SU-DHL-6 (cell line): ENCODE measurements at regions not wholly inside any gene's neighbourhood (a gene's known extent, or its start where the extent isn't known, plus 50 kb on each side); places are given as distances from the start of the nearest gene placed in this dataset.

ENCODE experiments used
- H2AFZ ChIP-seq: fragments of 200-600 bp; sonication (generic); 2 replicates; pipeline ENCODE4 v1.6.1; 2014; ENCODE audit warnings: low read depth, mild to moderate bottlenecking, moderate library complexity, mixed read lengths, antibody characterized with exemption, low read length; ENCODE audit not compliant: severe bottlenecking
- H3F3A ChIP-seq: fragments of 200-600 bp; shearing (Covaris generic); 2 replicates; pipeline ENCODE4 v1.6.0; 2016; ENCODE audit warnings: antibody characterized with exemption, mild to moderate bottlenecking; ENCODE audit not compliant: insufficient read depth
- H3K27ac ChIP-seq: fragments of 200-600 bp; sonication (generic); 2 replicates; pipeline ENCODE4 v1.5.1; 2016; ENCODE audit warnings: low read depth, mild to moderate bottlenecking, low read length, moderate library complexity, mixed read lengths
- H3K27me3 ChIP-seq: fragments of 200-600 bp; sonication (generic), shearing (Covaris generic); 2 replicates; pipeline ENCODE4 v1.6.0; 2014; ENCODE audit warnings: mild to moderate bottlenecking, low read length
- H3K36me3 ChIP-seq: fragments of 200-600 bp; sonication (generic); 2 replicates; pipeline ENCODE4 v1.6.1; 2014; ENCODE audit warnings: mild to moderate bottlenecking, low read length, mixed read lengths
- H3K4me2 ChIP-seq: fragments of 300-600, 200-600 bp; shearing (Covaris generic), sonication (generic); 2 replicates; pipeline ENCODE4 v1.6.0; 2014; ENCODE audit warnings: low read length, low read depth, mild to moderate bottlenecking; ENCODE audit not compliant: poor library complexity, severe bottlenecking
- H3K4me3 ChIP-seq: fragments of 200-600 bp; sonication (generic); 2 replicates; pipeline ENCODE4 v1.5.1; 2014; ENCODE audit warnings: antibody characterized with exemption, low read length, mild to moderate bottlenecking, mixed read lengths; ENCODE audit not compliant: insufficient read depth, poor library complexity, severe bottlenecking
- H3K79me2 ChIP-seq: fragments of 200-600 bp; sonication (generic); 2 replicates; pipeline ENCODE4 v1.6.1; 2014; ENCODE audit warnings: mild to moderate bottlenecking, low read length, moderate library complexity; ENCODE audit not compliant: insufficient read depth
- H3K9ac ChIP-seq: fragments of 200-600 bp; sonication (generic); 2 replicates; pipeline ENCODE4 v1.7.0; 2014; ENCODE audit warnings: mild to moderate bottlenecking, low read length
- H3K9me2 ChIP-seq: fragments of 200-600 bp; sonication (generic); replicated peaks from 2 replicates; pipeline ENCODE4 v1.6.1; 2014; ENCODE audit warnings: low read length; ENCODE audit not compliant: insufficient read depth
- H3K9me3 ChIP-seq: fragments of 200-600 bp; sonication (generic); 2 replicates; pipeline ENCODE4 v1.6.1; 2014; ENCODE audit warnings: low read length, mixed read lengths; ENCODE audit not compliant: insufficient read depth
- H4K20me1 ChIP-seq: fragments of 200-600 bp; sonication (generic); 2 replicates; pipeline ENCODE4 v1.6.1; 2014; ENCODE audit warnings: low read depth, mild to moderate bottlenecking, antibody characterized with exemption, low read length, moderate library complexity, mixed read lengths
- EZH2phosphoT487 ChIP-seq: fragments of 200-600 bp; sonication (generic), shearing (Covaris generic); conservative IDR thresholded peaks from 2 replicates; pipeline ENCODE4 v1.6.1; 2018; ENCODE audit warnings: mild to moderate bottlenecking, antibody characterized with exemption, low read length, moderate library complexity, mixed read lengths
- TF ChIP-seq, protein P1 (sequence below): fragments of 200-600 bp; sonication (generic); IDR thresholded peaks from one replicate; pipeline ENCODE4 v1.5.1; 2017; ENCODE audit warnings: antibody characterized with exemption, mild to moderate bottlenecking, low read length, moderate library complexity; ENCODE audit not compliant: insufficient read depth, poor library complexity, severe bottlenecking

DNA sequence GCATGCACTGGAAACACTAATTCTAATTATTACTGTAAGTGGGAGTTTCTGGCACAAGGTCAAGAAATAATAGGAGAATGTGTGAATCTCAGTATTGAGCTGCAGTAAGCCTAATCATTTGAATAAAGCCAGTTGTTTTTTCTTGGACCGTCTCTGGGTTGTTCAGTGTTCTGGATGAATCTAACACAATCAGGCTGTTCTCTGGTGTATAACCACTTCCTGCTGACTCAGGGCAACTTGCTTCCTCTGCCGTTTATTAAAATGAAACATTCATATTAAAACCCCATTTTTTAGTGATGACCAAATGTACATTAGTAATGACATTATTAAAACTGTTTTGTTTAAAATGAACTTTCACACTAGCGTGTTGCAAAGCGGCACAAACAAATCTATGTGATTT, 273.1 kb upstream of the SNX7 start:
- TF ChIP-seq, protein P1, sequence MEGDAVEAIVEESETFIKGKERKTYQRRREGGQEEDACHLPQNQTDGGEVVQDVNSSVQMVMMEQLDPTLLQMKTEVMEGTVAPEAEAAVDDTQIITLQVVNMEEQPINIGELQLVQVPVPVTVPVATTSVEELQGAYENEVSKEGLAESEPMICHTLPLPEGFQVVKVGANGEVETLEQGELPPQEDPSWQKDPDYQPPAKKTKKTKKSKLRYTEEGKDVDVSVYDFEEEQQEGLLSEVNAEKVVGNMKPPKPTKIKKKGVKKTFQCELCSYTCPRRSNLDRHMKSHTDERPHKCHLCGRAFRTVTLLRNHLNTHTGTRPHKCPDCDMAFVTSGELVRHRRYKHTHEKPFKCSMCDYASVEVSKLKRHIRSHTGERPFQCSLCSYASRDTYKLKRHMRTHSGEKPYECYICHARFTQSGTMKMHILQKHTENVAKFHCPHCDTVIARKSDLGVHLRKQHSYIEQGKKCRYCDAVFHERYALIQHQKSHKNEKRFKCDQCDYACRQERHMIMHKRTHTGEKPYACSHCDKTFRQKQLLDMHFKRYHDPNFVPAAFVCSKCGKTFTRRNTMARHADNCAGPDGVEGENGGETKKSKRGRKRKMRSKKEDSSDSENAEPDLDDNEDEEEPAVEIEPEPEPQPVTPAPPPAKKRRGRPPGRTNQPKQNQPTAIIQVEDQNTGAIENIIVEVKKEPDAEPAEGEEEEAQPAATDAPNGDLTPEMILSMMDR, result no peak
- TF ChIP-seq EZH2phosphoT487, result no peak
- Histone ChIP-seq H2AFZ (no peak overlapping the region), H3K9ac (no peak overlapping the region), H3K79me2 (no peaks in the 10 kb centered on the region), H3K9me2 (no peaks in the 10 kb centered on the region), H3K9me3 (no peaks in the 10 kb centered on the region), H3K4me2 (no peak overlapping the region), H3K27ac (no peak overlapping the region), H3K36me3 (no peaks in the 10 kb centered on the region), H3K4me3 (no peak overlapping the region), H4K20me1 (no peaks in the 10 kb centered on the region), H3K27me3 (no peaks in the 10 kb centered on the region), H3F3A (no peaks in the 10 kb centered on the region)

DNA sequence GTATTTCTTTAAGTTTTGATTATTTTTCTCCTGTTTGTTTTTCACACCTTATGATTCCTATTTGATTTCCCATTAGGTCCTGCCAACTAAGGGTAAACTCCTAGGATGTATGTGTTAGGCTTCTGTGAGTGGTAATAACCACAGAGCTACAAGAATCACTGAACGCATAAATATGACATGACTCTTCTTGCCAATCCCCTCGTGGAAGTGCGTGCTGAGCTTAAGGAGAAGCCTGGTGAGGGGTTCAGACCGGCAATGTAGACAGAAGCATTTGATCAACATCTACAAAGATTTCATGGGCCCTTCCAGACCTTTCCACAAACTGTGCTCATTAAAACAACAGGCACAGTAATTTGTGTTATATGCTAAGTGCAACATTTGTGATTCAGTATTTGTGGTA, 273.8 kb upstream of the SNX7 start:
- no peak overlapping the region for H3K4me2 ChIP-seq
- H3K27ac ChIP-seq, result no peak overlapping the region
- no peaks in the 10 kb centered on the region for H3K27me3 ChIP-seq
- H3K9me3 ChIP-seq, result no peaks in the 10 kb centered on the region
- no peaks in the 10 kb centered on the region for H3K36me3 ChIP-seq
- TF ChIP-seq, protein P1, result no peak
- TF ChIP-seq EZH2phosphoT487, result no peak
- H3K9ac ChIP-seq, result no peak overlapping the region
- no peak overlapping the region for H3K4me3 ChIP-seq
- no peaks in the 10 kb centered on the region for H3F3A ChIP-seq
- H4K20me1 ChIP-seq, result no peaks in the 10 kb centered on the region
- no peak overlapping the region for H2AFZ ChIP-seq
- H3K9me2 ChIP-seq, result no peaks in the 10 kb centered on the region
- no peaks in the 10 kb centered on the region for H3K79me2 ChIP-seq

DNA sequence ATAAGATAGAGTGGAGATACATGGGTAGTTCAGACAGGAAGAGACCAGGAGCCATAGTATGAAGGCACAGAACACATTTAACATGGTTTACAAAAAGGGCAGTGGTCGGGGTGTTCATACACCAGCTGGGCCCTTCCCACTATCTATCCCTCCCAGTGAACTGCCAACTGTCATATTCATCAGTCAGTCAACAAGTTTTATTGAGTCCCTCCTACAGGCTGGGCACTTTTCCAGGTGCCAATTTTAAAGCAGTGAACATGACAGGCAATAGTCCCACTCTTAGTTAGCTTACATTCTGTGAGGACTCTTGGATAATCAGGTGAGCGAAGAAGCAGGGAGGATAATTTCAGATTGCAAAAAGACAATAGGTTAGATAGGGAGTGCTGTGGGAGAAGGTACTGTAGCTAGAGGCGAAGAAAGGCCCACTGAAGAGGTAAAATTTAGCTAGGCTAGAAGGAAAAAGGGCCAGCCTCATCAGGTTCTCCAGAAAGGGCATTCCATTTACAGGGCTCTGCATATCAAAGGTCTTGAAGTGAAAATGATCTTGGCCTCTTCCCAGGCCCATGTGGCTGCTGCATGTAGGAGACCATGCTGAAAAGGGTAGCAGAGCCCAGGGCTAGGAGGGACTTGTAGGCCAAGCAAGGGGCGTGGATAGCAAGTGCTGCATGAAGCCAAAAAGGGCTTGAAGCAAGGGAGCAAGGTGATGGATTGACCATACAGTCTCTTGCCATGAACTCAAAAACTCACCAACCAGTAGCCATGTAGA, 274.7 kb upstream of the SNX7 start:
- Histone ChIP-seq H3K4me3 (no peak overlapping the region), H3K9me3 (no peaks in the 10 kb centered on the region), H3K9me2 (no peaks in the 10 kb centered on the region), H3K36me3 (no peaks in the 10 kb centered on the region), H4K20me1 (no peaks in the 10 kb centered on the region), H3F3A (no peaks in the 10 kb centered on the region), H3K9ac (no peak overlapping the region), H3K4me2 (no peak overlapping the region), H3K27ac (no peak overlapping the region), H3K79me2 (no peaks in the 10 kb centered on the region), H2AFZ (no peak overlapping the region), H3K27me3 (no peaks in the 10 kb centered on the region)
- TF ChIP-seq, protein P1, result no peak
- no peak for TF ChIP-seq EZH2phosphoT487
